ENCODE measurements at regions not wholly inside any gene's neighbourhood (a gene's known extent, or its start where the extent isn't known, plus 50 kb on each side); places are given as distances from the start of the nearest gene placed in this dataset.
A peak's percentile ranks its signal among the peaks of the same experiment; 100 is the strongest.

DNA sequence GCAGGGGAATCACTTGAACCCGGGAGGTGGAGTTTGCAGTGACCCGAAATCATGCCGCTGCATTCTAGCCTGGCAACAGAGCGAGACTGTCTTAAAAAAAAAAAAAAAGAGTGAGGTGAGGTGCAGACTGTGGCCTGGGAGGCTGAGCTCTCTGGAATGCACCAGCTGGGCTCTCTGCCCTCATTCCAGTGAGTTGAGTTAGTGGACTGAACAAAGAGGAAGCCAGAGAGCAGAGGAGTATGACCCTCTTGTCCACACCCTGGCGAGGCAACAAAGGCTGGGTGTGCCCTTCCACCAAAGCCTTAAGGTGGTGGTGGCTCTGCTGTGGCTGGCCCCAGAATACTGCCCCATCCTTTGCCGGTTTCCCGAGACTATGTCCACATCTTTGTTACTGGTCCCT is 71.3 kb upstream of the ACKR3 start:
- no peak for DNase-seq (ENCODE audit: low spot score)

DNA sequence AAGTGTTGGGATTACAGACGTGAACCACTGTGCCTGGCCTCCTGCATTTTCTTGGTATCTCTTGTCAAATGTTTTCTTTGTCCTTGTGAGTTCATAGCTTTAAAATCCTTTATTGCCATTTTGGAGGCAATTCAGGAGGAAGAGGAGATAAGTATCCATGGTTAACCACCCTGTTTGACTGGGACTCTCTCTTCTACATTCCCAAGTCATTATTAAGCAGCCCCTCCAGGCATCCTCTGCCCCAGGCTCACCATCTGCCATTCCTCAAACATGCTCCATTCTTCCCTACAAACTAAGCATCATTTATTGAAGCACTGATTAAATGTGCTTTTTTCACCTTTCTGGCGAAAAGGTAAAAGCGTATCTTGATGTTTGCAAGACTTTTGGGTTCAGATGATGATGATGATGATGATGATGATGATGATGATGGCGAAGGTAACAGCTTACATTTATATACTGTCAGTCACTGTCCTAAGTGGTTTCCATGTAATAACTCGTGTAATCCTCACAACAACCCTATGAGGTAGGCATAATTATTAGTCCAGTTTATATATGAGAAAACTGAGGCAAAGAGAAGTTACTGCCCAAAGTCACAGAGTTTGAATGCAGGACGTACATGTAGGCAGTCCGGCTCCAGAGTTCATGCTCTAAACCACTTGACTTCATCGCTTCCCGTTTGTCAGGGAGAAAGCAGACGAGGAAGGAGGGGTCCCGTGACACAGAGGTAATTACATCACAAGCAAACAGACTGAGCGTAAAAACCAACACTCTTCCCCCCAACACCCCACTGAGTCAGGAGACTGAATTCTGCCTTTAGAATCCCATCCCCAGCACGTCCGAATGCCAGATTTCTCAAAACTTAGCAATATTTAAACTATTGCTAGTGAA is 69.7 kb upstream of the ACKR3 start:
- no peak for DNase-seq (ENCODE audit: low spot score)

GRCh38 chr2:236501026-236501425 is 68.6 kb upstream of the ACKR3 start:
- DNase-seq (ENCODE audit: low spot score), result no peak

DNA sequence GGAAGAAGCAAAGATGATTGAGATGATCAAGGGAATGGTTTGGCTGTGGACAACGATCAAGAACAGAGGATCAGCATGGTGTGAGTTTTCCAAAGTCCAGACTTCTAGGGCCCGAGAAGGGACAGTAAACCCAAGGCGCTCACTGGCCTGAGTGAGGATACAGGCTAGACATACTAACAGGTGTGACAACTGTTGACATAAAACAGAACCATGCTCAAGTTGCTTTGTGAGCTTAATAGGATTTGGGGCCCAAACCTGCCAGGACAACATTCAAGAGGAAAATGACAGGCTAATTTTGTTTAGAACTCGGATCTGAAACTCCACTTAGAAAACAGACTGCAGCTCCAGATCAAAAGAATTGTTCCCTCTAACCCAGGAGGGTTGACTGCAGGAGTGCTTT is 68.1 kb upstream of the ACKR3 start:
- no peak for DNase-seq (ENCODE audit: low spot score)

DNA sequence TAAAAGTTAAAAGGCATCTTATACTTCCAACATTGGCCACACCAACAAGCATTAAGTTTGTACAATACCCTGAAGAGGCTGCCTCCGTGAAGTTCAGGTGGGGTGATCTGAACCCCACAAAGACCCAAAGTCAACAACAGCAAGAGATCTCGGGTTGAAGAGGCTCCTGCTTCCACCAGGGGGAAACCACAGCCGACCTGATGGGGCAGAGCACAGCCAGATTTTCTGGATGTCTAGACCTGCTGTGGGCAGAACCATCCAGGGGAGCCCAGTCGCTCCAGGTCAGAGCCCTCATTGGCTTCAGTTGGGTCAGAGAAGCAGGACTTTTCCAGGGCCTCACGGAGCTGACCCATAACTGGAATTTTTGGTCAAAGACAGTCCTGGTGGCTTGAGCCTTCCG is 66.5 kb upstream of the ACKR3 start:
- DNase-seq (ENCODE audit: low spot score), result no peak

DNA sequence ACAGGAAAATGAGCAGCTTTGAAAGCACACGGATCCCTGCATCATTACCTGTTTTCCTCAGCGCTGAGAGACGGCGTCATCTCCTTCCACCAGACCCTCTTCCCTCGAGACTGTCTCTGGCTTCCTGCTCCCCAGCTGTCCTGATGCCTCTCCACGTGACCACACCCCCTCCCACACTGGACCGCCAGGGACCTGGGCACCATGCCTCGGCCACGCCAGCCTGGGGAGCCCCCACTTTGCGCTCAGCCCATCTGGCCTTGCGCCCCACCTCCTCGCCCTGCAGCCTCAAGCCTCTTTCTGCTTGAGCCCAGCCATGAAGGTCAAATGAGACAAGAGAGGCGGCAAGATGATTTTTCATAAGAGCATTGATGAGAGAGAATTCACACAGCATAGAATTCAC is 66.0 kb upstream of the ACKR3 start:
- DNase-seq (ENCODE audit: low spot score), result no peak

- DNase-seq (ENCODE audit: low spot score), result no peak
Observed at GRCh38 chr2:236505041-236505440, 64.6 kb upstream of the ACKR3 start.

DNA sequence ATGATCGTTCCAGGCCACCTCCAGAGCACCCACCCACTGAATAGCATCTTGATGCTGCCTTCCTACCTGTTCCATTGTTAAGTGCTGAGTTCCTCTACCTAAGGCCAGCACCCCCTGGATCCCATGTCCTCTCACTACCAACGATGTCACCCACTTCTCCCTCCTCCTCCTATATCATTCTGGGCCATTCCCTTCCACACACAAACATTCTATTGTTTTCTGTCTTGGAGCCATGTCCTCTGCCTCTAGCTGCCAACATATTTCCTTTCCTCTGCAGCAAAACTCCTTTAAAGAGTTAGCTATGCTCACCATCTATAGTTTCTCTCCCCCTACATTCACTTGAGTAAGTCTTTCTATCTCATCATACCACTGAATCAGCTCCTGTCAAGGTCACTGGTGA is 64.0 kb upstream of the ACKR3 start:
- DNase-seq (ENCODE audit: low spot score), result no peak

- no peak for DNase-seq (ENCODE audit: low spot score)
Observed at GRCh38 chr2:236507393-236508085, 62.1 kb upstream of the ACKR3 start.

DNA sequence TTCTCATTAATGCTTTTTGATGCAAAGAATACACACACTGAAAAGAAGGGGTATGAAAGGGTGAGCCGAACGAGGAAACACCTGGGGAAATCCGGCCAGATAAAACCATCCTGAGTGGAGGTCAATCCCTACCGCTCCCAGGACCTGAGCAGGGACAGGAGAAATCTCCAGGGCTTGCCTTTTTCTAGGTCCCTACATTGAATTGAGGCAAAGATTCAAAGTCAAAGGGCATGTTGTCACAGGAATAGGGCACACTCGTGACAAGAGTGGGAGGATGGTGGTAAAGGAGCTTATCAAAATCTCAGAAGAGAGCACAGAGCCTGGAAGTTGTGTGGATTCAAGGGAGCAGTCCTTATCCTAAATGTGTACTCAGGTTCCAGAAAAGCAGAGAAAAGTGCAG is 61.2 kb upstream of the ACKR3 start:
- DNase-seq (ENCODE audit: low spot score), result no peak

GRCh38 chr2:236510034-236510433 is 59.6 kb upstream of the ACKR3 start:
- DNase-seq (ENCODE audit: low spot score), result no peak

DNA sequence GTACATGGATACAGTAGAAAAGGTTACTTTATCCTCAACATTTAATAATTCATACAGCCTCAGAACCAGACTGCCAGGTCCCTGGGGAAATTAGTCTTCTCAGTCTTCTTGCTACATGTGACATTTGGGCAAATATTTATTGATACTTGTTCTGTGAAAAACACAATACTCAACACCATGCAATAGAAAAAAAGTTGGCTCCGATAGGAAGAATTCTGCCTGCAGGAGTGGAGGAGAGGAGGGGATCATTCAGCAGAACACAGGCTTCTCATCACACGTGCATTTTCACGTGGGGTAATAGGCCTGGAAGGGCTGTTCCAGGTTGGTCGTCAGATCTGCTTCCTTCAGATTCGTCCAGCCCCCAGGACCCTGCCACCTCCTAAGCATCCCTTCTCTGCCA is 58.4 kb upstream of the ACKR3 start:
- DNase-seq (ENCODE audit: low spot score), result no peak

GRCh38 chr2:236512267-236512666 is 57.4 kb upstream of the ACKR3 start:
- DNase-seq (ENCODE audit: low spot score), result no peak

- peak; percentile 56 for DNase-seq (ENCODE audit: low spot score)
Observed at GRCh38 chr2:236512902-236513435, 56.7 kb upstream of the ACKR3 start.

DNA sequence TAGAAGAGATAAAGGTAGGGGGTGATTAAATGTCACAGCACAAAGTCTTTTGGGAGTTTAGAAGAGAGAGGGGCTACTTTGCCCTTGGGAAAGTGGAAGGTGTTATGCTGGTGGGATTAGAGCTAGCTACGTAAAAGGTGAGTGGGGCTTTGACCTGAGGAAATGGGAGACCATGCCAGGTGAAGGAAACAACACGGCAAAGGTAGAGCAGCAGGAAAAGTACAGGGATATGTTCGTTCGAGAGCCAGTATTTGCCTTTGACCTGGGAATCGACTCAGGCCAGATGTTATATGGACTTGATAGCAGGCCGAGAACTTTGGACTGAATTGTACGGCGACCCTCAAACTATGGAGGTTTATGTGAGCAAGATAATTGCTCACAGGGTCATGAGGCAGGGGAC is 55.7 kb upstream of the ACKR3 start:
- DNase-seq (ENCODE audit: low spot score), result no peak

- DNase-seq (ENCODE audit: low spot score), result no peak
Observed at GRCh38 chr2:236516708-236517107, 52.9 kb upstream of the ACKR3 start.

GRCh38 chr2:236517251-236518031 is 52.2 kb upstream of the ACKR3 start:
- DNase-seq (ENCODE audit: low spot score), result no peak
